SK-N-SH treated with all-trans-retinoic acid at 6 μM for 48 hours (cell line): ENCODE measurements at regions not wholly inside any gene's neighbourhood (a gene's known extent, or its start where the extent isn't known, plus 50 kb on each side); places are given as distances from the start of the nearest gene placed in this dataset.

Experiments used
- ATAC-seq: fragments of 200-7000 bp; cut with Tn5 transposase; 3 replicates; pipeline ENCODE4 v1.9.1; 2020; ENCODE audit warnings: mild to moderate bottlenecking, moderate library complexity
- ARNTL ChIP-seq: fragments of 450-650 bp; formaldehyde crosslinking; IDR thresholded peaks from 2 replicates; pipeline ENCODE4 v1.5.0; 2020; ENCODE audit warnings: low read depth, mild to moderate bottlenecking, moderate library complexity, borderline replicate concordance
- CREB5 ChIP-seq: fragments of 250-450 bp; sonication (Bioruptor Pico); IDR thresholded peaks from 2 replicates; pipeline ENCODE4 v1.5.1; 2020; ENCODE audit warnings: low read depth, mild to moderate bottlenecking, moderate library complexity
- CSDC2 ChIP-seq: fragments of 250-450 bp; sonication (Bioruptor Pico); IDR thresholded peaks from 2 replicates; pipeline ENCODE4 v1.5.0; 2020; ENCODE audit warnings: mild to moderate bottlenecking, moderate library complexity
- CSRNP3 ChIP-seq: fragments of 250-450 bp; sonication (Bioruptor Pico); IDR thresholded peaks from 2 replicates; pipeline ENCODE4 v1.5.1; 2021; ENCODE audit warnings: mild to moderate bottlenecking, moderate library complexity
- GLIS3 ChIP-seq: fragments of 250-450 bp; sonication (Bioruptor Pico); IDR thresholded peaks from 2 replicates; pipeline ENCODE4 v1.5.0; 2020; ENCODE audit warnings: mild to moderate bottlenecking, moderate library complexity
- ISL1 ChIP-seq: fragments of 250-450 bp; sonication (Bioruptor Pico); IDR thresholded peaks from 2 replicates; pipeline ENCODE4 v2.1.2; 2022; ENCODE audit warnings: mild to moderate bottlenecking, moderate library complexity
- OSR1 ChIP-seq: fragments of 250-450 bp; sonication (Bioruptor Pico); IDR thresholded peaks from 2 replicates; pipeline ENCODE4 v1.8.0; 2022; ENCODE audit warnings: moderate library complexity, mild to moderate bottlenecking, inconsistent platforms
- PATZ1 ChIP-seq: fragments of 250-450 bp; sonication (Bioruptor Pico); IDR thresholded peaks from 2 replicates; pipeline ENCODE4 v1.8.0; 2020; ENCODE audit warnings: mild to moderate bottlenecking, moderate library complexity, borderline replicate concordance
- POU6F1 ChIP-seq: fragments of 250-450 bp; sonication (Bioruptor Pico); IDR thresholded peaks from 2 replicates; pipeline ENCODE4 v1.8.0; 2021; ENCODE audit warnings: low read depth, mild to moderate bottlenecking, moderate library complexity, borderline replicate concordance
- PPARA ChIP-seq: fragments of 250-450 bp; sonication (Bioruptor Pico); IDR thresholded peaks from 2 replicates; pipeline ENCODE4 v1.5.0; 2020; ENCODE audit warnings: mild to moderate bottlenecking, borderline replicate concordance
- RARB ChIP-seq: fragments of 250-450 bp; sonication (Bioruptor Pico); IDR thresholded peaks from 2 replicates; pipeline ENCODE4 v1.8.0; 2021; ENCODE audit warnings: mild to moderate bottlenecking, moderate library complexity
- TCF4 ChIP-seq: fragments of 250-450 bp; sonication (Bioruptor Pico); IDR thresholded peaks from 2 replicates; pipeline ENCODE4 v1.8.0; 2021; ENCODE audit warnings: mild to moderate bottlenecking, moderate library complexity, borderline replicate concordance
- TOX ChIP-seq: fragments of 250-450 bp; sonication (Bioruptor Pico); IDR thresholded peaks from 2 replicates; pipeline ENCODE4 v1.8.0; 2021; ENCODE audit warnings: mild to moderate bottlenecking, moderate library complexity, borderline replicate concordance
- TSHZ2 ChIP-seq: fragments of 250-450 bp; sonication (Bioruptor Pico); IDR thresholded peaks from 2 replicates; pipeline ENCODE4 v1.5.0; 2020; ENCODE audit warnings: mild to moderate bottlenecking, moderate library complexity
- ZC3H10 ChIP-seq: fragments of 250-450 bp; sonication (Bioruptor Pico); IDR thresholded peaks from 2 replicates; pipeline ENCODE4 v1.5.1; 2021; ENCODE audit warnings: mild to moderate bottlenecking, moderate library complexity
- ZFP3 ChIP-seq: fragments of 250-450 bp; sonication (Bioruptor Pico); IDR thresholded peaks from 2 replicates; pipeline ENCODE4 v1.5.0; 2020; ENCODE audit warnings: mild to moderate bottlenecking, moderate library complexity
- ZFP30 ChIP-seq: fragments of 450-650 bp; formaldehyde crosslinking; IDR thresholded peaks from 2 replicates; pipeline ENCODE4 v1.5.0; 2022; ENCODE audit warnings: mild to moderate bottlenecking, moderate library complexity
- ZNF565 ChIP-seq: fragments of 450-650 bp; formaldehyde crosslinking; conservative IDR thresholded peaks from 2 replicates; pipeline ENCODE4 v1.5.0; 2020; ENCODE audit warnings: low read depth, mild to moderate bottlenecking, moderate library complexity
- ZNF70 ChIP-seq: fragments of 450-650 bp; formaldehyde crosslinking; IDR thresholded peaks from 2 replicates; pipeline ENCODE4 v1.5.0; 2020; ENCODE audit warnings: mild to moderate bottlenecking, moderate library complexity
- ZNF8 ChIP-seq: fragments of 450-650 bp; formaldehyde crosslinking; IDR thresholded peaks from 2 replicates; pipeline ENCODE4 v1.5.0; 2020; ENCODE audit warnings: mild to moderate bottlenecking, moderate library complexity

GRCh38 chr10:131690805-131691239 is 210.0 kb upstream of the PPP2R2D start:
- no peak for TF ChIP-seq ZNF8 (CRISPR knock-in tag)
- TF ChIP-seq, all 23 proteins: peak for 0
- no peak for ATAC-seq

- no peak for ATAC-seq
Observed at GRCh38 chr10:131691481-131692090, 209.2 kb upstream of the PPP2R2D start.

GRCh38 chr10:131692176-131692575 is 208.6 kb upstream of the PPP2R2D start:
- TF ChIP-seq ZNF8 (CRISPR knock-in tag), result no peak
- TF ChIP-seq ZFP3 (CRISPR knock-in tag), result no peak
- no peak for TF ChIP-seq ZNF565 (CRISPR knock-in tag)
- no peak for ATAC-seq

More at GRCh38 chr10:131691481-131692090, 209.2 kb upstream of the PPP2R2D start:
- TF ChIP-seq TCF4 (CRISPR knock-in tag), result no peak
- no peak for TF ChIP-seq ZNF565 (CRISPR knock-in tag)
- TF ChIP-seq PPARA (CRISPR knock-in tag), result no peak
- no peak for TF ChIP-seq CSDC2
- TF ChIP-seq TOX (CRISPR knock-in tag), result no peak
- no peak for TF ChIP-seq CSRNP3 (CRISPR knock-in tag)

GRCh38 chr10:131692686-131693334 is 208.0 kb upstream of the PPP2R2D start:
- no peak for ATAC-seq
- TF ChIP-seq GLIS3 (CRISPR knock-in tag), result no peak
- no peak for TF ChIP-seq ZNF70 (CRISPR knock-in tag)
- TF ChIP-seq PATZ1 (CRISPR knock-in tag), result no peak
- no peak for TF ChIP-seq CSDC2
- no peak for TF ChIP-seq TSHZ2 (CRISPR knock-in tag)
- no peak for TF ChIP-seq ARNTL (CRISPR knock-in tag)
- no peak for TF ChIP-seq POU6F1 (CRISPR knock-in tag)
- TF ChIP-seq OSR1, result no peak
- TF ChIP-seq RARB (CRISPR knock-in tag), result no peak
- TF ChIP-seq ZFP30 (CRISPR knock-in tag), result no peak
- TF ChIP-seq ZC3H10 (CRISPR knock-in tag), result no peak
- TF ChIP-seq ISL1 (CRISPR knock-in tag), result no peak
- TF ChIP-seq PPARA (CRISPR knock-in tag), result no peak
- TF ChIP-seq TCF4 (CRISPR knock-in tag), result no peak
- no peak for TF ChIP-seq ZNF8 (CRISPR knock-in tag)
- TF ChIP-seq ZFP3 (CRISPR knock-in tag), result no peak
- TF ChIP-seq CREB5 (CRISPR knock-in tag), result no peak
